ENCODE measurements at regions not wholly inside any gene's neighbourhood (a gene's known extent, or its start where the extent isn't known, plus 50 kb on each side); places are given as distances from the start of the nearest gene placed in this dataset.

DNA sequence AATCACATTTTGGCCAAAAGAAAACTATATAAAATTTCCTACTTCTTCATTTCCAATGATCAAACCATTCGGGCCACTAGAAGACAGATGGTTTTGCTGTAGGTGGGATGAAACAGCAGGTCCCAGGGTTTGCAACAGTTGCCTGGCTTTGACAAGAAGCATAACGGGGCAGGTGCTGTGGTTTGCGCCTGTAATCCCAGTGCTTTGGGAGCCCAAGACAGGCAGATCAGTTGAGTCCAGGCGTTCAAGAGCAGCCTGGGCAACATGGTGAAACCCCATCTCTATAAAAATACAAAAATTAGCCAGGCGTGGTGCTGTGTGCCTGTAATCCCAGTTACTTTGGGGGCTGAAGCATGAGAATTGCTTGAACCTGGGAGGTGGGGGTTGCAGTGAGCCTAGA is 81.4 kb upstream of the XPO1 start:
- H3K79me1 ChIP-seq (ENCODE audit: low read depth, low read length): no peaks in the 10 kb centered on the region
- H4K5ac ChIP-seq (ENCODE audit: insufficient read length, low read depth, low read length): no peak overlapping the region
- peak overlapping the region; percentile 66; the same call in 1 of the 2 replicates for H2AFZ ChIP-seq (ENCODE audit: low read length)
- H2BK12ac ChIP-seq (ENCODE audit: low read depth, low read length): no peak overlapping the region
- no peaks in the 10 kb centered on the region for H3K4me1 ChIP-seq (replicated peaks in 1 of 4; ENCODE audit: control insufficient read depth in 3 of 4, insufficient read depth in 4 of 4, low read length in 3 of 4)
- H3K9me3 ChIP-seq (ENCODE audit: insufficient read depth in 2 of 2, low read depth in 1 of 2, low read length in 1 of 2): no peaks in the 10 kb centered on the region
- H2BK120ac ChIP-seq (replicated peaks; ENCODE audit: low read depth, low read length): no peak overlapping the region
- no peak overlapping the region for H2BK20ac ChIP-seq (ENCODE audit: low read length)
- H3K36me3 ChIP-seq (ENCODE audit: control insufficient read depth in 2 of 4, insufficient read depth in 4 of 4, low read length in 3 of 4): no peaks in the 10 kb centered on the region
- H3K23ac ChIP-seq (ENCODE audit: insufficient read length): no peak overlapping the region
- H3K23me2 ChIP-seq (ENCODE audit: low read depth, low read length): no peaks in the 10 kb centered on the region
- H3K9ac ChIP-seq (replicated peaks in 1 of 4; ENCODE audit: extremely low read depth in 1 of 4, low read depth in 3 of 4, low read length in 3 of 4): no peak overlapping the region
- H2AK5ac ChIP-seq (ENCODE audit: low read depth, low read length): no peak overlapping the region
- H2BK5ac ChIP-seq (ENCODE audit: low read depth, low read length): no peak overlapping the region
- no peak overlapping the region for H3K4ac ChIP-seq (replicated peaks; ENCODE audit: insufficient read length, low read depth, low read length)
- 87% methylated on average over 5 of the region's 5 CpGs; no CpG with 5 or more reads in 1 of the 2 experiments for WGBS, 2 experiments (ENCODE audit: extremely low coverage in 1 of 2, insufficient coverage in 1 of 2, insufficient read length in 1 of 2, insufficient replicate concordance in 2 of 2, low coverage in 1 of 2, low lambda C conversion rate in 2 of 2, missing lambda C conversion rate in 1 of 2)
- no peak overlapping the region for H3K14ac ChIP-seq (ENCODE audit: insufficient read length)
- H3K56ac ChIP-seq (replicated peaks; ENCODE audit: insufficient read length, low read depth, low read length): no peak overlapping the region
- H3K79me2 ChIP-seq (ENCODE audit: control insufficient read depth in 1 of 2, insufficient read depth in 2 of 2, low read length in 2 of 2): no peaks in the 10 kb centered on the region
- ChIA-PET POLR2A (ENCODE audit: partially characterized antibody) (no interaction called here), CTCF (ENCODE audit: partially characterized antibody) (interaction anchor here (0.6 to 1.2 kb wide), 2 partner anchors 35 to 67 kb away, joined by 3 read pairs; no protein-coding TSS in a partner anchor)
- H4K91ac ChIP-seq (replicated peaks; ENCODE audit: insufficient read length, low read length): no peak overlapping the region
- no peak overlapping the region for H2BK15ac ChIP-seq (ENCODE audit: low read length)
- no peaks in the 10 kb centered on the region for H4K20me1 ChIP-seq (replicated peaks in 1 of 2; ENCODE audit: control insufficient read depth in 1 of 2, insufficient read depth in 2 of 2, low read length in 2 of 2)
- H3K27me3 ChIP-seq (replicated peaks in 1 of 4; ENCODE audit: control insufficient read depth in 3 of 4, extremely low read depth in 1 of 4, insufficient read depth in 3 of 4, low read length in 3 of 4): no peaks in the 10 kb centered on the region
- H3K4me2 ChIP-seq (ENCODE audit: insufficient read depth in 1 of 2, low read depth in 2 of 2, low read length in 2 of 2): no peak overlapping the region
- no peak overlapping the region for H3K27ac ChIP-seq (ENCODE audit: low read depth, low read length)
- FAIRE-seq (no peak), DNase-seq (ENCODE audit: low read depth in 1 of 2, low spot score in 2 of 2) (no peak)
- H4K8ac ChIP-seq (ENCODE audit: extremely low read depth, insufficient read depth, low read length): no peak overlapping the region
- no peak overlapping the region for H3K4me3 ChIP-seq (ENCODE audit: extremely low read depth in 1 of 4, insufficient read depth in 2 of 4, low read depth in 3 of 4, low read length in 4 of 4)
- H3K18ac ChIP-seq (ENCODE audit: extremely low read depth, low read length): no peak overlapping the region
- no peak for TF ChIP-seq KDM4A (IDR thresholded peaks at IDR 0.05; ENCODE audit: low read depth, low read length, severe bottlenecking)
- TF ChIP-seq, protein P1, sequence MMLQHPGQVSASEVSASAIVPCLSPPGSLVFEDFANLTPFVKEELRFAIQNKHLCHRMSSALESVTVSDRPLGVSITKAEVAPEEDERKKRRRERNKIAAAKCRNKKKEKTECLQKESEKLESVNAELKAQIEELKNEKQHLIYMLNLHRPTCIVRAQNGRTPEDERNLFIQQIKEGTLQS (IDR thresholded peaks at IDR 0.05; ENCODE audit: insufficient read depth, low read depth, low read length): no peak
- no peak for TF ChIP-seq PHF8 (conservative IDR thresholded peaks at IDR 0.05; ENCODE audit: low read depth, low read length)
- TF ChIP-seq CEBPB (IDR thresholded peaks at IDR 0.05; ENCODE audit: low read depth, low read length): no peak
- TF ChIP-seq POLR2A (IDR thresholded peaks at IDR 0.05; ENCODE audit: control extremely low read depth in 1 of 2, low read depth in 2 of 2, low read length in 2 of 2): no peak
- TF ChIP-seq ZNF274 (IDR thresholded peaks at IDR 0.05; ENCODE audit: borderline replicate concordance, extremely low read depth, low read length): no peak
- TF ChIP-seq SIRT6 (IDR thresholded peaks at IDR 0.05; ENCODE audit: low read length): no peak
- TF ChIP-seq JUND (IDR thresholded peaks at IDR 0.05; ENCODE audit: low read length): no peak
- TF ChIP-seq, protein P2, sequence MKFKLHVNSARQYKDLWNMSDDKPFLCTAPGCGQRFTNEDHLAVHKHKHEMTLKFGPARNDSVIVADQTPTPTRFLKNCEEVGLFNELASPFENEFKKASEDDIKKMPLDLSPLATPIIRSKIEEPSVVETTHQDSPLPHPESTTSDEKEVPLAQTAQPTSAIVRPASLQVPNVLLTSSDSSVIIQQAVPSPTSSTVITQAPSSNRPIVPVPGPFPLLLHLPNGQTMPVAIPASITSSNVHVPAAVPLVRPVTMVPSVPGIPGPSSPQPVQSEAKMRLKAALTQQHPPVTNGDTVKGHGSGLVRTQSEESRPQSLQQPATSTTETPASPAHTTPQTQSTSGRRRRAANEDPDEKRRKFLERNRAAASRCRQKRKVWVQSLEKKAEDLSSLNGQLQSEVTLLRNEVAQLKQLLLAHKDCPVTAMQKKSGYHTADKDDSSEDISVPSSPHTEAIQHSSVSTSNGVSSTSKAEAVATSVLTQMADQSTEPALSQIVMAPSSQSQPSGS (IDR thresholded peaks at IDR 0.05; ENCODE audit: low read length): no peak
- TF ChIP-seq, protein P3, sequence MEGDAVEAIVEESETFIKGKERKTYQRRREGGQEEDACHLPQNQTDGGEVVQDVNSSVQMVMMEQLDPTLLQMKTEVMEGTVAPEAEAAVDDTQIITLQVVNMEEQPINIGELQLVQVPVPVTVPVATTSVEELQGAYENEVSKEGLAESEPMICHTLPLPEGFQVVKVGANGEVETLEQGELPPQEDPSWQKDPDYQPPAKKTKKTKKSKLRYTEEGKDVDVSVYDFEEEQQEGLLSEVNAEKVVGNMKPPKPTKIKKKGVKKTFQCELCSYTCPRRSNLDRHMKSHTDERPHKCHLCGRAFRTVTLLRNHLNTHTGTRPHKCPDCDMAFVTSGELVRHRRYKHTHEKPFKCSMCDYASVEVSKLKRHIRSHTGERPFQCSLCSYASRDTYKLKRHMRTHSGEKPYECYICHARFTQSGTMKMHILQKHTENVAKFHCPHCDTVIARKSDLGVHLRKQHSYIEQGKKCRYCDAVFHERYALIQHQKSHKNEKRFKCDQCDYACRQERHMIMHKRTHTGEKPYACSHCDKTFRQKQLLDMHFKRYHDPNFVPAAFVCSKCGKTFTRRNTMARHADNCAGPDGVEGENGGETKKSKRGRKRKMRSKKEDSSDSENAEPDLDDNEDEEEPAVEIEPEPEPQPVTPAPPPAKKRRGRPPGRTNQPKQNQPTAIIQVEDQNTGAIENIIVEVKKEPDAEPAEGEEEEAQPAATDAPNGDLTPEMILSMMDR (IDR thresholded peaks at IDR 0.05; ENCODE audit: control extremely low read depth in 1 of 3, insufficient read depth in 1 of 3, low read depth in 1 of 3, low read length in 3 of 3): no peak
- TF ChIP-seq CBX5 (IDR thresholded peaks at IDR 0.05; ENCODE audit: low read depth, low read length): no peak

All from H1 (cell line).